Esophagus squamous epithelium (tissue), 4 donors: ENCODE measurements at regions not wholly inside any gene's neighbourhood (a gene's known extent, or its start where the extent isn't known, plus 50 kb on each side); places are given as distances from the start of the nearest gene placed in this dataset.

ENCODE experiments used
- CTCF ChIP-seq, 6 experiments: fragments of 450-650 bp in 4 of 6; fragments of 200-600 bp in 2 of 6; sonication (generic) in 2 of 6; IDR thresholded peaks; one replicate each; pipeline ENCODE4 v1.5.1; 2016 to 2019; ENCODE audit warnings: antibody characterized with exemption in 6 of 6, mild to moderate bottlenecking in 4 of 6, moderate library complexity in 4 of 6
- POLR2A ChIP-seq, 4 donors: fragments of 450-650 bp; IDR thresholded peaks; one replicate each; pipeline ENCODE4 v1.6.1; 2017; ENCODE audit warnings: antibody characterized with exemption in 4 of 4, mild to moderate bottlenecking in 4 of 4, moderate library complexity in 3 of 4

DNA sequence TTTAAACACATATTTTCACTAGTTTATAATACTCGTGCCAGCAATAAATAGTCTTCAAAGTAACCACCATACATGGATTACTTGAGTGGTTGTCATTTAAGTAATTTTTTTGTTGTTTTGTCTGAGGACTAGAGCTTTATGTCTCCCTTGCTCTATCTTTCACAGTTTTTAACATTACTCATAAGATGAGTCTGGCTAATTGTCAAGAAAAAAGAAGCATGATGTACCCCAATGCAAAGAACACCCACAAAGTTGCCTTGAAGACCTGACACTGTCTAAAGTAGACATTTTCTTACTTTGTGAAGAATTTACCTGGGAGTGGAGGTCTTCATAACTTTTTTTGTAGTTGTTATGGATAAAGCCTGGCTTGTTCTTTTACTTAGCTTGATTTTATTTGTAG lies 210.4 kb upstream of the BRINP3 start:
- TF ChIP-seq POLR2A (IDR thresholded peaks at IDR 0.05), result no peak
- TF ChIP-seq CTCF (IDR thresholded peaks at IDR 0.05), result no peak
